ENCODE measurements at regions not wholly inside any gene's neighbourhood (a gene's known extent, or its start where the extent isn't known, plus 50 kb on each side); places are given as distances from the start of the nearest gene placed in this dataset.

- DNase-seq (ENCODE audit: low read depth in 2 of 2), result no peak
Measured at GRCh38 chr9:81390792-81391456, 298.4 kb downstream of the TLE1 start.

- no peak for DNase-seq (ENCODE audit: low read depth in 2 of 2)
Measured at GRCh38 chr9:81389569-81389993, 299.8 kb downstream of the TLE1 start.

- DNase-seq (ENCODE audit: low read depth in 2 of 2), result no peak
Measured at GRCh38 chr9:81388831-81389230, 300.5 kb downstream of the TLE1 start.

- no peak for DNase-seq (ENCODE audit: low read depth in 2 of 2)
Measured at GRCh38 chr9:81387360-81388106, 301.8 kb downstream of the TLE1 start.

- DNase-seq (ENCODE audit: low read depth in 2 of 2), result no peak
Measured at GRCh38 chr9:81384911-81385310, 304.4 kb downstream of the TLE1 start.

GRCh38 chr9:81382281-81382680 is 307.1 kb downstream of the TLE1 start:
- DNase-seq (ENCODE audit: low read depth in 2 of 2), result no peak

DNA sequence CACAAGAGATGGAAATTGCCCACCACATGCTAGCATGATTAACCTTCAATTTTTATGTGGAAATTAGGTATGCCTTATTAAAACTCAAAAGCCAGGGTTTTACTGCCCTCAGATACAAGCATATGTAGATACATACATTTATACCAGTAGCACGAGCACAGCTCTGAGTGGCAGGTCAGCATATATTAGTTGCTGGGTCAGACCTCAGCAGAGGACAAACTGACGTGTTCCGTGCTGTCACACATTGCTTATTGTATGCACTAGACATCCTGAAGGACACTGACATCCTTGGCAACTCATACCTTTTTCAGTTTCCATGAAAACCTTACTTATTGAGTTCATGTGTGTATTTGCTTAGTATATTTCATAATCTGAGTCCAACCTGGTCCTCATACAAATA is 307.7 kb downstream of the TLE1 start:
- no peak for DNase-seq (ENCODE audit: low read depth in 2 of 2)

DNA sequence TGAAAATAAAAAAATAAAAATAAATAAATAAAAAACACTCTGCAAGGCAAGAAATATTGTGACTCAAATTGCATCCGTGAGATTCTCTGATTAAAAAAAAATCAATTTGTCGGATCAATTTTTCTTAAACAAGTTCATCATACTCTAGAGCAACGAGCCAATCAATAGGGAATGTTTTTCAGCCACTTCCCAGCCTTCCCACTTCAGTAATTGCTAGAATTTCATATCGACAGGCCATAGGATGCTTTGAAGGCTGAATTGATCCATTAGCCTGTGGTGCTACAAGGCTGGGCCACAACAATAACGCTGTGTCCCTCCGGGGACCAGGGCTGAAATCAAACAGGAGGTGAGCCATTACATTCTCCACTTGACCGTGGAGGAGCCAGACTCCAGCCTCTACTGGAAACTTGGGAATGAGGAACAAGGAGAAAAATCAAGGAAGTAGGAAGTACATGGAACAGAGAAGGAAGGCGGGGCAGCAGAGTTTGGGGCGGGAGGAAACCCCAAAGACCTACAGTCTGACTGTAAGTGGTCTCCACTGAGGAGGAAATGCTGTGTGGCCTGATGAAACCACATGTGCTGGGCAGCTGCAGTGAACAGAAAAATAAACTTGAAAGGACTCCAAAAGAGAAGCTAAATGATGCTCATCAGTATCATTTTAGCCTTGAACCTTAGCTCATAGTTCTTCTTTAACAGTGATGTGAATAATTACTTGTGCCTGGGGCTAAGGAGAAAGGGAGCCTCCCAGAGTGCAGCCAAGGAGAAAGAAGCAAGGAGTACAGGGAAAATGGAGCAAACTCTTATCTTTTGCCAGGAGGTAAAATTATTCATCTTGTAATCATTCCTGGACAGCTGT is 308.6 kb downstream of the TLE1 start:
- DNase-seq (ENCODE audit: low read depth in 2 of 2), result no peak

DNA sequence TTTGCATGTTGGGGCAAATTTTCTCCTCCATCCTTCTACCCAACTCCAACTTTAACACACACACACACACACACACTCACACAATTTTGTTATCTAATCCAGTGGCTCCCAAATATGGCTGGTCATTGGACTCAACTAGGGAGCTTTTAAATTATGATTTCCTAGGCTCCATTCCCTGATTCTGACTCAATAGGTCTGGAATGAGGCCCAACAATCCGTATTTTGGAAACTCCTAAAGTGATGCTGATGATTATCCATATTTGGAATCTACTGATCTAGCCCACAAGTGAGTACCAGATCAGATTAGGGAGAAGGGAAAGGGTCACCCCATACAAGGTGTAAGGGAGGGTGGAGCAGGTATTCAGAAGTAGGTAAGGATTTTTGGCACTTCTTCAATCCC is 309.7 kb downstream of the TLE1 start:
- no peak for DNase-seq (ENCODE audit: low read depth in 2 of 2)

GRCh38 chr9:81377921-81378320 is 311.4 kb downstream of the TLE1 start:
- DNase-seq (ENCODE audit: low read depth in 2 of 2), result no peak

GRCh38 chr9:81377320-81377719 is 312.0 kb downstream of the TLE1 start:
- DNase-seq (ENCODE audit: low read depth in 2 of 2), result no peak

DNA sequence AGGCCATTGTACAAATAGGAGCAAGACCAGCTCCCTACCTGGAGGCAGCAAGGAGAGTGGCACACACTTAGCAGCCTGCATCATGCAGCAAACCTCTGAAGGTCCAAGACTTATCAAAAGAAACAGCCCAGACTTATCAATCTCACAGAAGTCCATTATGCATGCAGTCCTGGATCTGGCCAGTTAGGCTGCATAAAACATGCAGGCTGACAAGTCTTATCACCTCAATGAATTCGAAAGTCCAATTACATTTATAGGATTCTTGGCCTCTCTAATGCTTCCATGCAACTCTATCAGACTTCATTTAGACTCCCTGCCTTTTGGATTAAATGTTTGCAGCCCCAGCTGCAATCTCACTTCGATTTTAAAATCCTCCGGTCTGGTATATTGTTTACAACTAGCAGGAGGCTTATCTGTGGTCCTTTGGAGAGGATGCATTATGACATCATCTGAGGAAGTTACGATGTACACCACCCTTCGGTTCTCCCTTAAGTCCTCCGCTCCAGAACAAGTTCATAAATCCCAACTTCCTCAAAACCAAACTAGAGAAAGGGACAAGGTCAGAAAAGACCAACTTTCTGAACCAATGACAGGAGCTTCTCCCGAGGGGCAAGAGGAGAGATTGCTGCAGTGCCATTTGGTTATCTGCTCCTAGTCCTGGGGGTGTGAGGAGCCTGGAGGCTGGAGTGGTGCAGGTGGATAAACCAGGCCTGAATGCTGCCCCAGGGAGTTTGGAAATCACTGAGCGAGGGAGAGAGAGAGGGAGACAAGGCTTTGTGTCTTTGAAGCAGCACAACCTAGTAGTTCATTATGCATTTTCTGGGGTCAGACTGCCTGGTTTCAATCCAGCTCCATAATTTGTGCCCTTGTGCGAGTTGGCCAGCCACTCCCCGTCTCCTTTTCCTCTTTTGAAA is 313.9 kb downstream of the TLE1 start:
- no peak for DNase-seq (ENCODE audit: low read depth in 2 of 2)

DNA sequence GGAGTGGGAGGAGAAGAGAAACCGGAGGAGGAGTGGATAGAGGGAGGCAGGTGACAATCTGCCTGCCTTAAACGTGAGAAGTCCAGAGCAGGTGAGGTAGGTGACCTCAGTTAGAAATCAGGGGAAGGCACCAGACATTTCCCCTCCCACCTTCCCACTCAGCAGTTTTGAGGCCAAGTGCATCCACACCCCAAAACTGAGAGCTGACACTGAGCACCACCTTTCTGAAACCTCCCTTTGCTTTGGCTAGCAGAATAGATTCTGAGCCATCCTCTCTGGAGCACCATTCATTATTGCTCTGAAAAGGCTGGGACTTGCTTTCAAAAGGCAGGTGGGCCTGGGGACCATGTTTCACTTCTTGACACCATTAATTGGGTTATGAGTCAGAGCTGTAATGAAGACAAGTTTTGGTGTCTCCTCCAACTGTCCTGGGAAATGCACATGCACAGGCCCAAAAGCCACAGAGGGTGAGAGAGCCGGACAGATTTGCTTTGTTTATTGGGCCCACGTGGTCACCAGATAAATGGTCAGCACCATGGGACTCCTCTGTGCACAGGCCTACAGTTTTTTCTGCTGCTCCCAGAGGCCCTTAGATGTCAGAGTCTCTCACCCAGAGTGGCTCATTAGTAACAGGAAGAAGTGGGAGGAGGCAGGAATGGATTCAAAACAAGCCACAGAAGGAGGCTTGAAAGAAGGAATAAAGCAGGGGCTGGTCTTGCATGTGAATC is 314.7 kb downstream of the TLE1 start:
- DNase-seq (ENCODE audit: low read depth in 2 of 2), result no peak

- DNase-seq (ENCODE audit: low read depth in 2 of 2), result no peak
Measured at GRCh38 chr9:81373294-81373693, 316.1 kb downstream of the TLE1 start.

- no peak for DNase-seq (ENCODE audit: low read depth in 2 of 2)
Measured at GRCh38 chr9:81372628-81373191, 316.6 kb downstream of the TLE1 start.

GRCh38 chr9:81371824-81372223 is 317.5 kb downstream of the TLE1 start:
- no peak for DNase-seq (ENCODE audit: low read depth in 2 of 2)

DNA sequence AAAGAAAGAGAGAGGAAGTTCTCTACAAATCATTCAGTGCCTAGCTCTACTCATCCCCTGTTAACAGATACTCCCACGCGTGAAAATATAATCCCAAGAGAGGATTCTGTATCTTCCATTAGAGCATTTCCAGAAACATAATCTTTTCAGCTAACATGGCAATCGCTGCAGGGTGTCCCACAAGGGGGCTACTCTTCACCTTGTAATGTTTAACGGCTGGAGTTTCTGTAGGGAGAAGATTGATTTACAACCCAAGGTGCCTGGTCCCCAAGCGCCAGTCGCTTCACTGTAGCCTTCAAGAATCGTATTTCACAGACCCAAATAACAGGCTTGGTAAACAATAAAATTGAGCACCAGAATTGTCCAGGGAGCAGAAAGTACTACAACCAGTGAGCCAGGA is 318.7 kb downstream of the TLE1 start:
- DNase-seq (ENCODE audit: low read depth in 2 of 2), result no peak

DNA sequence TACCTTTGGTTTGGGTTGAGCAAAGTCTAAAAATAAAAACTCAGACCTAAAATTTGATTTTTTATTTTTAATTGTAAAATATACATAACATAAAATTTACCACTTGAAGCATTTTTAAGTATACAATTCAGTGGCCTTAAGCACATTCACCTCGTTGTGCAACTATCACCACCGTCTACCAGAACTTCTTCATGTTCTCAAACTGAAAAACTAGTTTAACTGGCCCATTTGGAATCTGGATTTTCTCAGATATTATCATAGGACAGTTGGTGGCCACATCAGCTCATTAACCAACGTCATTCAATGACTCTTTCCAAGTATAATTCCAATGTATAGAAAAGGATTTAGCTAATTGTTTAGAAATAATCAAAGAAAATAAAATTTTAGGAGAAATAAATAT is 319.3 kb downstream of the TLE1 start:
- no peak for DNase-seq (ENCODE audit: low read depth in 2 of 2)

DNA sequence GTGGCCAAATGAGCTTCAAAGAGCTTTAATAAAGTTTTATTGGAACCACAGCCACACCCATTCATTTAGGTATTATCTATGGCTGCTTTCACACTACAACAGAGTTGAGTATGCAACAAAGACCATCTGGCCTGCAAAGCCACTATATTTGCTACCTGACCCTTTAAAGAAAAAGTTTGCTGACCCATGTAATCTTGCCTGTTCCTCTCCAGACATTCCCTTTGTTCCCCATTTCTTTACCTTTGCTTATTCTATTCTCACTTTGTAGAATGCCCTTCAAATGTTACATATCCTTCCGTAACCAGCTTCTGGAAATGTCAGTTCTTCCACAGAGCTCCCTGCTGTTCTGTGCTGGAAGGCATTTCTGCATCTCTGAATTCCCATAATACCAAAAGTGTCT is 320.2 kb downstream of the TLE1 start:
- no peak for DNase-seq (ENCODE audit: low read depth in 2 of 2)

DNA sequence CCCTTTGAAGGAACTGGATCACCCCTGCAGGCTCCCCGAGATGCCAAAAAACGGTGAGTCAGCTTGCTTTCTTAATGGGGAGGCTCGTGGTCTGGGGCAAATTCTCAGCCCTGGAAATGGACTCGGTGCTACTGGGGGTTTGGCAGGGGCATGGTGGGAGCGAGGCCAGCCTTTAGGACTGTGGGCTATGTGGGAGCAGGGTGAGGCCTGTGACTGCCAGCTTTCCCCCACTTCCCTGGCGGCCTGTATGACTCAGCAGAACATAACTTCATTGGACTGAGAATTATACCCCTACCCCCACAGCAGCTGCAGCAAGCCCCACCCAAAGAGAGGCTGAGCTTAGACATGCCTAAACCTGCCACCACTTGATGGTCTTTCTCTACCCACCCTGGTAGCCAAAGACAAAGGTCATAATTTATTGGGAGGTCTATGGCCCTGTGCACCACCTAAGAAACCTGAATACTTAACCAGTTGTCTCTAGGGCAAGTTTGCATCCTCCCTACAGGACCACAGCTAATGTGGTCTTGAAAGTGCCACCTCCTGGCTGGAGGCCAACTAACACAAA is 325.3 kb downstream of the TLE1 start:
- DNase-seq (ENCODE audit: low read depth in 2 of 2), result no peak

Measured in stimulated activated CD4-positive, alpha-beta T cell treated with anti-CD3 and anti-CD28 coated beads, Interleukin-1b, Interleukin-23, amount 100 ng/mL, for 4 hours (primary cell).